ENCODE measurements at regions not wholly inside any gene's neighbourhood (a gene's known extent, or its start where the extent isn't known, plus 50 kb on each side); places are given as distances from the start of the nearest gene placed in this dataset.

DNA sequence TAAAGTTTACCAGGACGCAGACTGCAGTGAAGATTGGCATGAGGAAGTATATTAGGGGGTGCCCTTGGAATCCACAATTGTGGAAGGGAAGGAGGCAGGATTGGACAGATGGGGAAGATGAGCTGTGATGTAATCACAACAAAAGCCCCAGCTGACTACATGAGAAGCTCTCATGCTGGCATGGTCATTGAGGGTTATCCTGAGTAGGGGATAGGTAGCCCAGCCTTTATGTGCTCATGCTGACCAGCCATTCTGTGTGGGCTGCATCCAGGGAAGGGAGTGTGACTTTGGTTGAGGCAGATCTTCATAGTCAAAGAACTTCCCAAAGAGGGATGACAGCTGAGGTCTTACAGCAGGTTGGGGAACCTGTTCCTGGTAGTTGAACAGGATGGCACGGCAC, 52.0 kb upstream of the RANBP6 start:
- TF ChIP-seq, protein P1, sequence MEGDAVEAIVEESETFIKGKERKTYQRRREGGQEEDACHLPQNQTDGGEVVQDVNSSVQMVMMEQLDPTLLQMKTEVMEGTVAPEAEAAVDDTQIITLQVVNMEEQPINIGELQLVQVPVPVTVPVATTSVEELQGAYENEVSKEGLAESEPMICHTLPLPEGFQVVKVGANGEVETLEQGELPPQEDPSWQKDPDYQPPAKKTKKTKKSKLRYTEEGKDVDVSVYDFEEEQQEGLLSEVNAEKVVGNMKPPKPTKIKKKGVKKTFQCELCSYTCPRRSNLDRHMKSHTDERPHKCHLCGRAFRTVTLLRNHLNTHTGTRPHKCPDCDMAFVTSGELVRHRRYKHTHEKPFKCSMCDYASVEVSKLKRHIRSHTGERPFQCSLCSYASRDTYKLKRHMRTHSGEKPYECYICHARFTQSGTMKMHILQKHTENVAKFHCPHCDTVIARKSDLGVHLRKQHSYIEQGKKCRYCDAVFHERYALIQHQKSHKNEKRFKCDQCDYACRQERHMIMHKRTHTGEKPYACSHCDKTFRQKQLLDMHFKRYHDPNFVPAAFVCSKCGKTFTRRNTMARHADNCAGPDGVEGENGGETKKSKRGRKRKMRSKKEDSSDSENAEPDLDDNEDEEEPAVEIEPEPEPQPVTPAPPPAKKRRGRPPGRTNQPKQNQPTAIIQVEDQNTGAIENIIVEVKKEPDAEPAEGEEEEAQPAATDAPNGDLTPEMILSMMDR (conservative IDR thresholded peaks at IDR 0.05; ENCODE audit: low read depth, low read length): no peak
- no peak for TF ChIP-seq EZH2phosphoT487 (IDR thresholded peaks at IDR 0.05; ENCODE audit: borderline replicate concordance, low read length)

Measured in PC-3 (cell line).